ENCODE measurements at regions not wholly inside any gene's neighbourhood (a gene's known extent, or its start where the extent isn't known, plus 50 kb on each side); places are given as distances from the start of the nearest gene placed in this dataset.

DNA sequence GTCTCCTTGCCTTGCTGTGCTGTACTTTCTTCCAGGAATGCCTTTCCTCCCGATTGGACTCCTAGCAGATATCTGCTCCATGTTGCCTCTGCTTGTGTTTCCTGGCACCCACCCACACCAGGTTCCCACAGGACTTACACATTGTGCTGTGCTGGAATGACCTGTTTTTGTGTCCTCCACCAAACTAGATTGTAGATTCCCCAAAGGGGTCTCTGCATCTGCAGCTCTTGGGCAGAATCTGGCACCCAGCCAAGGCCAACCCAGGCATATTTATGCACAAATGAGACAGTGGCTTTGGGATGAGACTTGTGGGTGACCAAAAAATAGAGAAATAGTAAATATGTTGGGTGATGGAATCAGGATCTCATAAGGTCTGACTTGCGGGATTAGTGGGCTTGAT lies 278.2 kb downstream of the RRAGC start:
- H3K27ac ChIP-seq, result no peak overlapping the region
- H3K4me1 ChIP-seq, result peaks cover 0 to 5% of the 10 kb centered on the region in 2 donors
- H3K36me3 ChIP-seq, result no peaks in the 10 kb centered on the region
- peaks cover 3 to 24% of the 10 kb centered on the region in 2 donors for H3K27me3 ChIP-seq
- TF ChIP-seq, protein P1, sequence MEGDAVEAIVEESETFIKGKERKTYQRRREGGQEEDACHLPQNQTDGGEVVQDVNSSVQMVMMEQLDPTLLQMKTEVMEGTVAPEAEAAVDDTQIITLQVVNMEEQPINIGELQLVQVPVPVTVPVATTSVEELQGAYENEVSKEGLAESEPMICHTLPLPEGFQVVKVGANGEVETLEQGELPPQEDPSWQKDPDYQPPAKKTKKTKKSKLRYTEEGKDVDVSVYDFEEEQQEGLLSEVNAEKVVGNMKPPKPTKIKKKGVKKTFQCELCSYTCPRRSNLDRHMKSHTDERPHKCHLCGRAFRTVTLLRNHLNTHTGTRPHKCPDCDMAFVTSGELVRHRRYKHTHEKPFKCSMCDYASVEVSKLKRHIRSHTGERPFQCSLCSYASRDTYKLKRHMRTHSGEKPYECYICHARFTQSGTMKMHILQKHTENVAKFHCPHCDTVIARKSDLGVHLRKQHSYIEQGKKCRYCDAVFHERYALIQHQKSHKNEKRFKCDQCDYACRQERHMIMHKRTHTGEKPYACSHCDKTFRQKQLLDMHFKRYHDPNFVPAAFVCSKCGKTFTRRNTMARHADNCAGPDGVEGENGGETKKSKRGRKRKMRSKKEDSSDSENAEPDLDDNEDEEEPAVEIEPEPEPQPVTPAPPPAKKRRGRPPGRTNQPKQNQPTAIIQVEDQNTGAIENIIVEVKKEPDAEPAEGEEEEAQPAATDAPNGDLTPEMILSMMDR (IDR thresholded peaks at IDR 0.05), result no peak
- TF ChIP-seq POLR2AphosphoS5 (IDR thresholded peaks at IDR 0.05), result no peak
- no peak for TF ChIP-seq POLR2A (IDR thresholded peaks at IDR 0.05)
- no peak for DNase-seq (ENCODE audit: low spot score in 2 of 2)
- H3K9me3 ChIP-seq, result no peaks in the 10 kb centered on the region
- intact Hi-C loops (cut with DNase I; ENCODE audit: low total_unique reads), result loop anchor here (10.0 kb wide), 1 partner anchor 287 kb away; no protein-coding TSS in a partner anchor
- H3K4me3 ChIP-seq, result no peak overlapping the region

DNA sequence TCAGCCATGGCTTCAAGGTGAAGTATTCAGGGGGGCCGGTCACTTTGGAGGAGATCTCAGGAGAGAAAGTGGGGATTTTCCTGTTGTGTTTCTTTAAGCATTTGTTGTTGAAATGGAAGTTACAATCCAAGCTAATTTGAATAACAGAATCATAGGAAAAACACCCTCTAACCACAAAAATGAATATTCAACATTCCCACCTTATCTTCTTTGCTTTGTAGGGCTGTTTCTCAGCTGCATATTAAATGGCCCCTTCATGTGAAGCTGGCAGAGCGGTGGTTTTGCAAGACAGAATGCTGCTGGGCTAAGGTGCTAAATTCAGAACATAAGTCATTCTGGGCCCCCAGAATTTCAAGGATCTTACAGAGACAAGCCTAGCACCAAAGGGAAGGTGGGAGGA lies 279.0 kb downstream of the RRAGC start:
- H3K4me1 ChIP-seq, result peaks cover 0 to 5% of the 10 kb centered on the region in 2 donors
- H3K27ac ChIP-seq, result no peak overlapping the region
- H3K27me3 ChIP-seq, result peaks cover 3 to 31% of the 10 kb centered on the region in 2 donors
- no peaks in the 10 kb centered on the region for H3K9me3 ChIP-seq
- H3K36me3 ChIP-seq, result no peaks in the 10 kb centered on the region
- intact Hi-C loops (cut with DNase I; ENCODE audit: low total_unique reads), result loop anchor here (10.0 kb wide), 1 partner anchor 286 kb away; no protein-coding TSS in a partner anchor
- no peak for DNase-seq (ENCODE audit: low spot score in 2 of 2)
- TF ChIP-seq POLR2A (IDR thresholded peaks at IDR 0.05), result no peak
- TF ChIP-seq, protein P1 (IDR thresholded peaks at IDR 0.05), result no peak
- TF ChIP-seq POLR2AphosphoS5 (IDR thresholded peaks at IDR 0.05), result no peak
- no peak overlapping the region for H3K4me3 ChIP-seq

DNA sequence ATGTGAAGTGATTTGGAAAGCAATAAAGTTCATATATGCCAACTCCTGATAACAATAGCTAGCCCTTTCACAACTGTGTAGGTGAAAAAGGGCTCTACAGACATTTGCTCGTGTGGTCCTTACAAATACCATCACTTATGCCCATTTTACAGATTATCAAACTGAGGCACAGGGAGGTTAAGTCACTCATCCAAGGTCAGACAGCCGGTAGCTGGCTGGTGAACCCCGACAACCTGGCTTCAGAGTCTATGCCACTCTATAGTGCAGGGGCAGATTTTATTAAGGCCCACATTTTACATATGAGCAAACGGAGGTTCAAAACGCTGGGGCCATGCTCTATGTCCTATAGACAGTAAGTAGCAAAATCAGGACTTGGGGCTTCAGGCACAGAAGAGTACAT lies 280.5 kb downstream of the RRAGC start:
- Histone ChIP-seq H3K4me3 (no peak overlapping the region), H3K27ac (no peak overlapping the region), H3K27me3 (peaks cover 3 to 31% of the 10 kb centered on the region in 2 donors), H3K9me3 (no peaks in the 10 kb centered on the region), H3K36me3 (no peaks in the 10 kb centered on the region), H3K4me1 (peaks cover 0 to 5% of the 10 kb centered on the region in 2 donors)
- no peak for DNase-seq (ENCODE audit: low spot score in 2 of 2)
- intact Hi-C loops (cut with DNase I; ENCODE audit: low total_unique reads), result no loop called here
- TF ChIP-seq POLR2A (IDR thresholded peaks at IDR 0.05) (no peak), POLR2AphosphoS5 (IDR thresholded peaks at IDR 0.05) (no peak)
- TF ChIP-seq, protein P1 (IDR thresholded peaks at IDR 0.05), result no peak

DNA sequence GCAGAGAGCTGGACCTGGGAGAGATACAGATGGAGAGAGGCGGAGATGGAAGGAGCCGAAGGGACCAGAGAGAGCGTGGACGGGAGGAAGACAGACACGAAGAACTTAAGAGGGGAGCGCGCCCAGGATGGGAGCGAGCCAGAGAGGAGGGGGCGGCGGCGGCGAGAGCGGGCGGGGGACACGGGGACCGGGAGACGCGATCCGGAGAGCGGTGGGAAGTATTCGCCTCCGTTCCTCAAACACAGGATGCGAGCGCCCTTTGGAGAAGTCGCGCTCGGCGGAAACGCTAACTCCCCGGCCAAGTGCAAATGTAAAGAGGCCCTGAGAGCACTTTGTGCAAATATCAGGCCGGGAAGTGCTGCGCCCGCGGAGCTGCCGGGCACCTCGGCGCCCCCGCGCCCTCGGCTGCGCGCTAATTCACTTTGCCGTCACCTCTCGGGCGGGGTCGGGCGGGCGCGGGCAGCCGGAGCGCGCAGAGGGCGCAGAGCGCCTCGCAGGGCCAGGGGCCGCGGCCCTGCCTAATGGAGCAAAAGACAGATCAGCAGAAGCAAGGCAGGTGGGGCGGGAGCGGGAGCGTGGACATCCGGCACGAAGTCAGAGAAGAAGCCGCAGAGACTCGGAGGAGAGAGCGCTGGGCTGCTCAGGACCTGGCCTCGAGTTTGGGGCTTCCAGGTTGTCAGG lies 281.2 kb downstream of the RRAGC start:
- H3K4me3 ChIP-seq, result peak overlapping the region in 2 of 3 donors; percentile 27 to 59

DNA sequence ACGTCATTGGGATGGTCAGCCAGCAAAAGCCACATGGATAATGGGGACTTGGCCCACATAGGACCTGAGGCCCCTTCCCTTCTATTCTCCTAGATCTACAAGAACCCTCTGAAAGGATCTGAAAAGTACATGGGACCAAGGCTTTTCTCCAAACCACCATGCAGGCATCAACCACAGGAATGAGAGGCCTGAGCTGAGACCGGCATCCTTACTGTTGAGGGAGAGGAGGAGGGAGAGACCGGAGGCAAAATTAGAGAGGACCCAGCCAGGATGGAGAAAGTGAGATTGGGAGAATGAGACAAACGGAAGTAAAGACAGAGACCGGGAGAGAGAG lies 281.7 kb downstream of the RRAGC start:
- H3K27me3 ChIP-seq, result peaks cover 3 to 37% of the 10 kb centered on the region in 2 donors
- no peaks in the 10 kb centered on the region for H3K36me3 ChIP-seq
- H3K27ac ChIP-seq, result no peak overlapping the region
- H3K4me1 ChIP-seq, result peaks cover 0 to 5% of the 10 kb centered on the region in 2 donors
- no peaks in the 10 kb centered on the region for H3K9me3 ChIP-seq
- TF ChIP-seq, protein P1 (IDR thresholded peaks at IDR 0.05), result no peak
- TF ChIP-seq POLR2AphosphoS5 (IDR thresholded peaks at IDR 0.05) (no peak), POLR2A (IDR thresholded peaks at IDR 0.05) (no peak)
- peak overlapping the region in 1 of 3 donors; percentile 59 for H3K4me3 ChIP-seq
- no peak for DNase-seq (ENCODE audit: low spot score in 2 of 2)
- intact Hi-C loops (cut with DNase I; ENCODE audit: low total_unique reads), result no loop called here

More for the DNA sequence above, 281.2 kb downstream of the RRAGC start:
- Histone ChIP-seq H3K27me3 (peaks cover 3 to 32% of the 10 kb centered on the region in 2 donors), H3K9me3 (no peaks in the 10 kb centered on the region), H3K4me1 (peaks cover 0 to 5% of the 10 kb centered on the region in 2 donors), H3K36me3 (no peaks in the 10 kb centered on the region), H3K27ac (no peak overlapping the region)
- intact Hi-C loops (cut with DNase I; ENCODE audit: low total_unique reads), result no loop called here
- no peak for TF ChIP-seq POLR2A (IDR thresholded peaks at IDR 0.05)
- TF ChIP-seq, protein P1 (IDR thresholded peaks at IDR 0.05), result no peak
- no peak for TF ChIP-seq POLR2AphosphoS5 (IDR thresholded peaks at IDR 0.05)
- DNase-seq (ENCODE audit: low spot score in 2 of 2), result no peak

Measured in breast epithelium (tissue), 4 donors.